ENCODE measurements at regions not wholly inside any gene's neighbourhood (a gene's known extent, or its start where the extent isn't known, plus 50 kb on each side); places are given as distances from the start of the nearest gene placed in this dataset.

GRCh38 chr7:92988941-92989545, 128.7 kb downstream of the SAMD9 start:
- TF ChIP-seq CTCF (conservative IDR thresholded peaks at IDR 0.05) (no peak), ZFX (IDR thresholded peaks at IDR 0.05) (no peak)
- H3K27ac ChIP-seq: no peak overlapping the region

DNA sequence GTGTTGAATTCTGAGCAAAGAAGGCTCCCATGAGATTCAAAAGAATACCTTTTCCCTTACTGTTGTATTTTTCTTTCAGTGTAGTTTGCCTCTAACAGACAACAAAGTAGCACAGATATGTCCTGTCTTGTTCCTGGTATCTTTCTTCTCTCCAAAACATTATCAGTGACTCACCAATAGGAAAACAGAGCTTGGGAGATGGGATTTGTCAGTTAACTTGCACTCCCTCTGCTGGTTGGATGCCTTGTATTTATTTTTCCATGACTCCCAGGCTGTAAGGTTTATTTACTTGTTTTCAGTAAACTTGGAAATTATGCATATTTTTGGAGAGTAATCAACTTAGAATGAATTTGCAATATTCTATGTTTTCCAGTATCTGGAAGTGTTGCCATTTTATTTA, 129.7 kb downstream of the SAMD9 start:
- no peak for TF ChIP-seq ZFX (IDR thresholded peaks at IDR 0.05)
- peak; percentile 76 for TF ChIP-seq CTCF (conservative IDR thresholded peaks at IDR 0.05)
- no peak overlapping the region for H3K27ac ChIP-seq

GRCh38 chr7:92987538-92987937, 130.2 kb downstream of the SAMD9 start:
- no peak overlapping the region for H3K27ac ChIP-seq
- TF ChIP-seq ZFX (IDR thresholded peaks at IDR 0.05) (no peak), CTCF (conservative IDR thresholded peaks at IDR 0.05) (no peak)

GRCh38 chr7:92987095-92987494, 130.7 kb downstream of the SAMD9 start:
- no peak for TF ChIP-seq ZFX (IDR thresholded peaks at IDR 0.05)
- no peak for TF ChIP-seq CTCF (conservative IDR thresholded peaks at IDR 0.05)
- H3K27ac ChIP-seq: no peak overlapping the region

- no peak for TF ChIP-seq CTCF (conservative IDR thresholded peaks at IDR 0.05)
- TF ChIP-seq ZFX (IDR thresholded peaks at IDR 0.05): no peak
- H3K27ac ChIP-seq: no peak overlapping the region
Observed at GRCh38 chr7:92982928-92983327, 134.9 kb downstream of the SAMD9 start.

DNA sequence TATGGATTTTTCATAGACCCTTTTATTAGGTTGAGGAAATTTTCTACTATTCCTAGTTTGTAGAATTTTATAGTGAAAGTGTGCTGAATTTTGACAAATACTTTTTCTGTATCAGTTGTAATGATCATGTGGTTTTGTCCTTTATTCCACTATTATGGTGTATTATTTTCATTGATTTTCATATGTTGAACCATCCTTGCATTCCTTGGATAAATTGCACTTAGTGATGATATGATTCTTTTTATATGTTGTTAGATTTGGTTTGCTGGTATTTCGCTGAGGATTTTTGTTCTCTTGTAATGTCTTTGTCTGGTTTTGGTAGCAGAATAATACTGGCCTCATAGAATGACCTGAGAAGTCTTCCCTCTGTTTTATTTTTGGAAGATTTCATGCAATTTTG, 140.6 kb upstream of the CDK6 start:
- H3K27ac ChIP-seq: no peak overlapping the region
- TF ChIP-seq ZFX (IDR thresholded peaks at IDR 0.05) (no peak), CTCF (conservative IDR thresholded peaks at IDR 0.05) (no peak)

DNA sequence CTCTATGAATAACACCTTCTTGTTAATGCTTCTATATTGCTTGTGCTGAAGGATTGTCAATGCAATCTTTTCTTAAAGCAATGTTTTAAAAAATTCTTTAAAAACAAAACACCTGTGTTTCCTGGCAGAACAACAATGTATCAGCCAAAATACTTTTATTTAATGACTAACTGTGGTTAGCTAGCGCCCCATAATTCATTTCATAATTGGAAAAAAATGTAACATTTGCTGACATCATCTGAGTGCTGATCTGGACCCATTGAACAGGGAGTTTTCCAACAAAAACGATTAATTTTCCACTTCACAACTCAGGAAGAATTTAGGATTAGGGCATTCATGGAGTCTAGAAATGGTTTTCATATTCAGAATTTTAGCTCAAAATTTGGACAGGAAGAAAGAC, 137.6 kb upstream of the CDK6 start:
- no peak for TF ChIP-seq ZFX (IDR thresholded peaks at IDR 0.05)
- TF ChIP-seq CTCF (conservative IDR thresholded peaks at IDR 0.05): no peak
- no peak overlapping the region for H3K27ac ChIP-seq
